Activated CD4-positive, alpha-beta T cell treated with anti-CD3 and anti-CD28 coated beads for 36 hours (primary cell): ENCODE measurements at regions not wholly inside any gene's neighbourhood (a gene's known extent, or its start where the extent isn't known, plus 50 kb on each side); places are given as distances from the start of the nearest gene placed in this dataset.

ENCODE experiments used
- ATAC-seq: fragments of 200-7000 bp; cut with Tn5 transposase; one replicate; pipeline ENCODE4 v1.10.0; 2021; ENCODE audit warnings: mild to moderate bottlenecking, moderate library complexity
- CTCF ChIA-PET: fragments of 350-600 bp; sonication (Branson Sonifier 250); formaldehyde crosslinking; loops from one replicate; lab custom pipeline; 2021; ENCODE audit warnings: antibody characterized with exemption; lab: Charles Lee
- POLR2A ChIA-PET: fragments of 350-600 bp; sonication (Branson Sonifier 250); formaldehyde crosslinking; loops from one replicate; lab custom pipeline; 2021; ENCODE audit warnings: antibody characterized with exemption, inconsistent platforms; lab: Charles Lee
- DNase-seq: peaks from one replicate; pipeline ENCODE4 v3.0.0-alpha.2; 2020
- H3K27ac Mint-ChIP-seq: one replicate; pipeline ENCODE4 v1.8.0; 2021; ENCODE audit warnings: mixed read lengths
- H3K27me3 Mint-ChIP-seq: one replicate; pipeline ENCODE4 v1.8.0; 2021; ENCODE audit warnings: mixed read lengths
- H3K36me3 Mint-ChIP-seq: one replicate; pipeline ENCODE4 v1.8.0; 2021; ENCODE audit warnings: low read depth, mixed read lengths
- H3K4me1 Mint-ChIP-seq: one replicate; pipeline ENCODE4 v1.8.0; 2021; ENCODE audit warnings: mixed read lengths
- H3K4me3 Mint-ChIP-seq: one replicate; pipeline ENCODE4 v1.8.0; 2021; ENCODE audit warnings: mild to moderate bottlenecking, moderate library complexity, mixed read lengths
- H3K9me3 Mint-ChIP-seq: one replicate; pipeline ENCODE4 v1.8.0; 2021; ENCODE audit warnings: low read depth, mixed read lengths
- intact Hi-C, 2 experiments: fragments of 100-400 bp; cut with DNase I in 1 of 2; cut with micrococcal nuclease in 1 of 2; formaldehyde crosslinking; loops; one replicate each; pipeline versions ENCODE4 v1.14.2 to v1.15.1; 2022 to 2024; cut with DNase I, micrococcal nuclease

DNA sequence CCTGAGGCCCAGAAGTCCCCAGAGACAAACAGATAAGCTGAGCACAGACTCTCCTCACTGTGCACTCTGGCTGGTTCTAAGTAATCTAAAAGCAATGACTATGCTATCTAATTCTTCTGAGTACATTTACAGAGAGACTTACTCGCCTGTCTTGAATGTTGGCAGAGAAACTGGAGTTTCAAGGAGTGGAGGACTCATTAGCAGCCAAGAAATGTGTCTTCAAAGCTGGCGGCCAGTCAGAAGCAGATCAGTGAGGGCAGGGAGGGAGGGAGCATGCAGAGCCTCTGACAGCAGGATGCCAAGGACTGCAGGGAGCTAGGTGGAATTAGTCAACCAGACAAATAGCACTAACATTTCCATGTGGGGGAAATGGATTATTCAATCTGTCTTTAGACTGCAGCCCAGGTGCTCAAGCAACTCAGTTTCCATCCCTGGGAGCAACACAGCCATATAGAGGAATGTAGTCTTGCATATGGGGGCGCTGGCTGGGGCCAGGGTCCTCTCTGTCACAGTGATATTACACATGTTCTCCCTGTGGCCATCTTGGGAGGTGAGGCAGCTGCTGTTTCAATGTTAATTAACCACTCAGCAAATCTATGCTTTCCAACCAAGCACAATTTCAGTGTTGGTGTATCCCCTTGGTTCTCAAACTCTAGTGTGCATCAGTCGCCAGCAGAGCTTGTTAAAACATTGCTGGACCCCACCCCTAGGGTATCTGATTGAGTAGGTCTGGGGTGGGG is 97.9 kb downstream of the CCNA1 start:
- DNase-seq, result no peak
- Mint-ChIP-seq H3K9me3 (no peaks in the 10 kb centered on the region), H3K4me3 (no peak overlapping the region), H3K36me3 (no peaks in the 10 kb centered on the region), H3K4me1 (no peaks in the 10 kb centered on the region), H3K27ac (no peak overlapping the region), H3K27me3 (peaks cover 4% of the 10 kb centered on the region)
- CTCF ChIA-PET, result no interaction called here
- intact Hi-C loops, result no loop called here
- no peak for ATAC-seq
- POLR2A ChIA-PET, result interaction anchor here (0.6 kb wide), 1 partner anchor 236 kb away, joined by 4 read pairs; no protein-coding TSS in a partner anchor

DNA sequence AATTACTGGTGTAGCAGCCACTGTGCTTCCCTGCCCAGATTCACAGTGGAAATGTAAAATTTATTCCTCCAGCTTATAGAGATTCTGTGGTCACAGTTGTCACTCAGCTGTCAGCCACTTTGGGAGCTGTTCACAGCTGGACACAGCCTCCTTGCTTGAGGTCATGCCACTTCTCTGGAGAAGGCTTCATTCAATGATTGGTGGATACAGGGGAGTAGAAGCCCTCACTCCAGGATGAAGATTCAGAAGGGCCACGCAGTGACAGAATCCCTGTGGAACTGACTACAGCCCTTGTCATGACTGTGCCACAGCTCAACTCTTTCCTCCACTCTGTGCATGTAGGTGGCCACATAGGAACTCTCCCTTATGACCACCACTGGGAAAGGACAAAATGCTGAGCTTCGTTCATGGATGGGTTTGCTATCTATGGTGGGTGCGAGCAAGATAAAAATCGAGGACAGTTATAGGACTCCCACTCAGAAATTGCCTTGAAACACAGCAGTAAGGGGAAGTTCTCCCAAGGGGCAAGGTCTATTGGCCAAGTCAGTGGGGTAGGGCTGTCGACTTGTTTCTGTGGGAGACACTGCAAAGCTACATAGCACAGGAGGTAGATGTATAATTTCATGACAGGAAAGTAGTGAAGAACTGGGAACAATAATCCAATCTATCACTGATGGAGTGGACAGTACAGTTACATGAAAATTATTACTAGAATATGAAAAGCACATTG is 98.7 kb downstream of the CCNA1 start:
- H3K27me3 Mint-ChIP-seq, result peaks cover 4% of the 10 kb centered on the region
- POLR2A ChIA-PET, result no interaction called here
- no peaks in the 10 kb centered on the region for H3K36me3 Mint-ChIP-seq
- no peaks in the 10 kb centered on the region for H3K9me3 Mint-ChIP-seq
- H3K27ac Mint-ChIP-seq, result no peak overlapping the region
- ATAC-seq (no peak), DNase-seq (no peak)
- no peaks in the 10 kb centered on the region for H3K4me1 Mint-ChIP-seq
- intact Hi-C loops, result no loop called here
- H3K4me3 Mint-ChIP-seq, result no peak overlapping the region
- CTCF ChIA-PET, result no interaction called here

DNA sequence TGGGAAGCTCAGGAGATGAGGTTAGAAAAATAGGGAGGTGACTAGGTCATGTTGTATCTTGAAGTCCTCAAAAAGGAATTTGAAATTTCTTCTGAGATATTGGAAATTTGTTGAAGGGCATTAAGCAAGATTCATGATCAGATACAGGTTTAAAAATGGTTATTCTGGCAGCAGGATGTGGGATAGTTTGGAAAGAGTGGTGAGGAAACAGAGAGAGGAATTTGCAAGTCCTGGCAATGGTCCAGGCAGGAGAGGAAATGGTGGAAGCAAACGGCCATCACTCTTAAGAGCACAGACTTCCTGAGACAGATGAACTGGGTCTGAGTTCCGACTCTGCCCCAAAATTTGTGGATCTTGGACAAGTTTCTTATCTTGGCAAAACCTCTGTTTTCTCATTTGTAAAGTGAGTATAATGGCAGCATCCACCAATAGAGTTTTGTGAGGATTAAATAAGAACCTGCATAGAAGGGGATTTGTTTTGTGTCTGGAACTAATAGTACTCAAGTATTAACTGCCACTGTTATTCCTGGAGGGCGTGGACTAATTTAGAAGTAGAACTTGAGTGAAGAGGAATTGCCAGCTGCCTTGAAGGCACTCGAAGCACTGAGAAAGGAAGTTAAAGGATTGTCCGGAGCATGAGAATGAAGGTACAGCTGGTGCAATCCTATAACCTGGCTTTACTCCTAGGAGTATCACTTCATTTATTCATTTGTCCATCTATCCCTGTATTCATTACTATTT is 99.6 kb downstream of the CCNA1 start:
- no peak for ATAC-seq
- intact Hi-C loops, result no loop called here
- DNase-seq, result no peak
- Mint-ChIP-seq H3K27ac (no peak overlapping the region), H3K9me3 (no peaks in the 10 kb centered on the region), H3K4me1 (no peaks in the 10 kb centered on the region), H3K36me3 (no peaks in the 10 kb centered on the region), H3K27me3 (peaks cover 4% of the 10 kb centered on the region), H3K4me3 (no peak overlapping the region)
- ChIA-PET POLR2A (no interaction called here), CTCF (no interaction called here)

DNA sequence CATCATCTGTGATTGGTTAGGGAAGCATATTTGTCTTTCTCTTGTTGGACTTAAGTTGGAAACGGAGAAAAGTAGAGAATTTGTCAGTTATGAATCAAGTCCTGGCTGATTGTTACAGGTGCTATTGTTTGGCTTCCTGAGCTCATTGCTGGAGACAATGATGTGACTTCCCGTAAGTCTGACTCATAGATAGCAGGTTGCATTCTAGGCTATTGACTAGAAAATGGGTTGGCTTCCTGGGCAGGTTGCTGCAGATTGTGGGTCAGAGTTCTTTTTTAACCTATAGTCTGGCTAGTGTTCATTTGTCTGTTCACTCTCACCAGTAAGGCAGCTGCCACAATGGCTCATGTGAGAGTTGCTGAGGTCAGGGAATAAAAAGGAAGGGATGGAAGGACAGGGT is 101.5 kb downstream of the CCNA1 start:
- no peaks in the 10 kb centered on the region for H3K9me3 Mint-ChIP-seq
- no peak overlapping the region for H3K27ac Mint-ChIP-seq
- DNase-seq (no peak), ATAC-seq (peak; percentile 47)
- H3K4me3 Mint-ChIP-seq, result no peak overlapping the region
- no peaks in the 10 kb centered on the region for H3K4me1 Mint-ChIP-seq
- peaks cover 4% of the 10 kb centered on the region for H3K27me3 Mint-ChIP-seq
- ChIA-PET CTCF (interaction anchor here (0.5 kb wide), 1 partner anchor 1156 kb away, joined by 3 read pairs; no protein-coding TSS in a partner anchor), POLR2A (no interaction called here)
- no peaks in the 10 kb centered on the region for H3K36me3 Mint-ChIP-seq
- intact Hi-C loops, result no loop called here

DNA sequence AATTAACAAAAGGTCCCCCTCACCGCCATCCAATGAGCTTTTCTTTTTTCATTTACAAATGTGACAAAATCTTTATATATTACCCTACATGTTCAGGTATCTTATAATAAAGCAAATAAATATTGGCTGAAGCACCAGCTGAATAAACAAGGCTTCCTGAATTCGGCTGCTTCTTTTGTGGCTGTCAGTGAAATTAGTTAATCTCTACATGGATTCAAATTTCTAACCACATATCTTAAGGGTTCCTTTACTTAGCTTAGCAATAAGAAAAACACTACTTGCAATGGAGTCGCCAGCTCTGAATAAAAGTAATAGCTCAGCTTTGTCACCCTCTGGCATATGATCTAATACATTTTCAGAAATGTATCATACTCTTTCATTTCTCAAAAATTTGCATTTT is 104.3 kb downstream of the CCNA1 start:
- no peak overlapping the region for H3K4me3 Mint-ChIP-seq
- H3K9me3 Mint-ChIP-seq, result peaks cover 2% of the 10 kb centered on the region
- ATAC-seq (no peak), DNase-seq (no peak)
- no peaks in the 10 kb centered on the region for H3K4me1 Mint-ChIP-seq
- H3K36me3 Mint-ChIP-seq, result no peaks in the 10 kb centered on the region
- intact Hi-C loops, result no loop called here
- CTCF ChIA-PET, result no interaction called here
- H3K27me3 Mint-ChIP-seq, result peaks cover 4% of the 10 kb centered on the region
- no peak overlapping the region for H3K27ac Mint-ChIP-seq
- POLR2A ChIA-PET, result no interaction called here

DNA sequence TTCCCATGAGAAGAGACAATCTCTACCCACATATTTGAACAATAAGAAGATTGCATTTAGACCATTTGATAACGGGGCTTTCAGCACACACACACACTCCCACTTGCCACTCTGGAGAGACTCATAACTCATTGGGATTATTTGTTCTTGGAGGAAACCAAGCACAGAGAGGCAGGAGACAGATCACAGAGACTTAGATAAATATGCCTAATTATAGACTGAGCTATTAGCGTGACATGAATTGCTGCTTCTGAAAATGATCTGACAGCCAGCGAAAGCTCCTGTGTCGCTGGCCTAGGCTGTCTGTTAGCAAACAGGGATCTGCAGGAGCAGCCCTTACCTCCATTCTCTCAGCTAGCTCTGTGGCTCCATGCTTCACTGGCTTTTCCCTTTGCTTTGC is 111.4 kb downstream of the CCNA1 start:
- no peaks in the 10 kb centered on the region for H3K4me1 Mint-ChIP-seq
- ChIA-PET CTCF (no interaction called here), POLR2A (no interaction called here)
- H3K4me3 Mint-ChIP-seq, result no peak overlapping the region
- no peak for DNase-seq
- peaks cover 3% of the 10 kb centered on the region for H3K27me3 Mint-ChIP-seq
- no peak for ATAC-seq
- H3K27ac Mint-ChIP-seq, result no peak overlapping the region
- H3K36me3 Mint-ChIP-seq, result no peaks in the 10 kb centered on the region
- intact Hi-C loops, result no loop called here
- H3K9me3 Mint-ChIP-seq, result peaks cover 2% of the 10 kb centered on the region

DNA sequence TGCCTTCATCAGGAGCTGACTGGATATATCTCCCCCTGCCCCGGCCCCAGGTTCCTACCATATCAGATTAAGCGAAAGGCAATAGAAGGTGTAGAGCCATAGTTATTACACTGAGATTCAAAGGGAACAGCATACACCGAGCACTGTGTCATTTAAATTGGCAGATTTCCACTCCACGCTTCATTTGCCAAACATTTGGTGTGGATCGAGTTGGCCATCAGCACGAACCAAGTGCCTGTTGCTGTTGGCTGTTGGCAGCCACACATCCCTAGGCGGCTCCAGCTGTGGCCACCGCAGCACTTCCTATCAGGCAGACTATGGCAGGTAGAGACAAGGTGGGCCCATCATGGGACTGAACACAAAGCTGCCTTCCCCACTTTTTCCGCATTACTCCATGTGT is 115.8 kb downstream of the CCNA1 start:
- ATAC-seq (no peak), DNase-seq (no peak)
- Mint-ChIP-seq H3K4me1 (no peaks in the 10 kb centered on the region), H3K27ac (no peak overlapping the region), H3K27me3 (peaks cover 3% of the 10 kb centered on the region), H3K36me3 (no peaks in the 10 kb centered on the region), H3K4me3 (no peak overlapping the region), H3K9me3 (no peaks in the 10 kb centered on the region)
- POLR2A ChIA-PET, result no interaction called here
- CTCF ChIA-PET, result no interaction called here
- intact Hi-C loops, result no loop called here

DNA sequence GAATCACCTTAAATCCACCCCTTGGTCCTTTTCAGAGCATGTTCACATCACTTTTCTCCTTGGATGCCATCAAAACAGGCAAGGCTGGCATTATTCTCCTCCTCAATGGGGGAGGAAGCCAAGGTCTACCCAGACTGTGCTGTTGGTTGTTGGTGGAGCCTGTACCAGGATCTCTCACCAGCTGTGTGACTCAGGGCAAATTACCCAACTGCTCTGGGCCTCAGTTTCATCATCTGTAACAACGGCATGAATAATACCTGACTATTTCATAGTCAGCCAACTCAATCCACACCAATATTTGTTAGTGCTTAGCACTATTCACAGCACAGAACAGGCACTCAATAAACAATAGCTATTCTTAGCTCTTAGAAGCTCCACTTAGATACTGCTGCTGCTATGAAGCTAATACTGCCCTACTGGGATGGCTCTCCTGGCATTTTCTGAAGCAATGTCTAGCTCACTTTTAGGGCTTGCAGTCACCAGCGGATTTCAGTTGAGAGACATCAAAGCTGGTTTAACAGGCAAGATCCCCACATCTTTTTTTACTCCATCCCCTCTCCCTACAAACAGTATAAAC is 116.9 kb downstream of the CCNA1 start:
- Mint-ChIP-seq H3K27ac (no peak overlapping the region), H3K4me1 (no peaks in the 10 kb centered on the region), H3K27me3 (peaks cover 2% of the 10 kb centered on the region), H3K4me3 (no peak overlapping the region), H3K36me3 (no peaks in the 10 kb centered on the region), H3K9me3 (no peaks in the 10 kb centered on the region)
- DNase-seq (no peak), ATAC-seq (no peak)
- intact Hi-C loops, result no loop called here
- CTCF ChIA-PET, result no interaction called here
- POLR2A ChIA-PET, result no interaction called here

DNA sequence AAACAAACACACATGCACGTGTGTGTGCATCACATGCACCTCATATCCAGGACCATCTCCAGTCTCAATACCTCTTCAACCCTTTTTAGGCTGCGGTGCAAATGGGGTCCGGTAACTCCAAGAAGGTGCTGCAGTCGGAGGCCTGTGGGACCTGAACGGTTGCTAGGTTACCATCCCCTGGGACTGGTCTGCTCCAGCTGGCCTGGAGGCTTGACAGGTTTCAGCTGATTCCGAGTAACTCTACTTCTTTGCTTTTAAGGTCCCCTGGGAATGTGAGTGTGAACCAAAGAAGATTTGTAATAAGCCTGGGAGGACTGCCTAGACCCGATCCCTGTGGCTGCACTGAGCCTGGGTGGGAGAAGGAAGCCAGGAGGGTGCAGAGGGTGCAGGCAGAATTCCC is 117.5 kb downstream of the CCNA1 start:
- CTCF ChIA-PET, result no interaction called here
- no peaks in the 10 kb centered on the region for H3K9me3 Mint-ChIP-seq

DNA sequence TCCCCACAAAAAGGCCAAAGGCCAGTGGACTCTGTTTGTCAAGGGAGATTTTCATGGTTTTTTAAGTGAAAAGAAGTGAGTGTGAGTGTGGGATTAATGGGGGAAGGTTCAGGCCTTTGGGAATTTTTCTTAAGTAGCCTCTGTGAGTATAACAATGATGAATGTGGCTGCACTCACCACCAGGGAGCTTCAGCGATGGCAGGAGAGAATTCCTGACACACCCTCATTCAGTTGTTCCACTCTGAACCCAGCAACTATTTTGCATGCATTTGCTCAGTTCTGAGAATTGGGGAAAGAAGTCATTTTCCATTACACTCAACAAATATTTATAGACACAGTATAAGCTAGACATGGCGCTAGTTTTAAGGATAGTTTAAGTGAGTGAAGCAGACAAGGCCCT is 117.9 kb downstream of the CCNA1 start:
- no peak overlapping the region for H3K27ac Mint-ChIP-seq
- intact Hi-C loops, result no loop called here
- POLR2A ChIA-PET, result no interaction called here
- H3K27me3 Mint-ChIP-seq, result peaks cover 2% of the 10 kb centered on the region
- DNase-seq (no peak), ATAC-seq (no peak)
- CTCF ChIA-PET, result no interaction called here
- no peaks in the 10 kb centered on the region for H3K4me1 Mint-ChIP-seq
- no peak overlapping the region for H3K4me3 Mint-ChIP-seq
- no peaks in the 10 kb centered on the region for H3K9me3 Mint-ChIP-seq
- no peaks in the 10 kb centered on the region for H3K36me3 Mint-ChIP-seq

More for the DNA sequence above, 117.5 kb downstream of the CCNA1 start:
- H3K27me3 Mint-ChIP-seq, result peaks cover 2% of the 10 kb centered on the region
- no peak for ATAC-seq
- no peak overlapping the region for H3K27ac Mint-ChIP-seq
- DNase-seq, result no peak
- no peak overlapping the region for H3K4me3 Mint-ChIP-seq
- intact Hi-C loops, result no loop called here
- no peaks in the 10 kb centered on the region for H3K4me1 Mint-ChIP-seq
- no peaks in the 10 kb centered on the region for H3K36me3 Mint-ChIP-seq
- POLR2A ChIA-PET, result no interaction called here

DNA sequence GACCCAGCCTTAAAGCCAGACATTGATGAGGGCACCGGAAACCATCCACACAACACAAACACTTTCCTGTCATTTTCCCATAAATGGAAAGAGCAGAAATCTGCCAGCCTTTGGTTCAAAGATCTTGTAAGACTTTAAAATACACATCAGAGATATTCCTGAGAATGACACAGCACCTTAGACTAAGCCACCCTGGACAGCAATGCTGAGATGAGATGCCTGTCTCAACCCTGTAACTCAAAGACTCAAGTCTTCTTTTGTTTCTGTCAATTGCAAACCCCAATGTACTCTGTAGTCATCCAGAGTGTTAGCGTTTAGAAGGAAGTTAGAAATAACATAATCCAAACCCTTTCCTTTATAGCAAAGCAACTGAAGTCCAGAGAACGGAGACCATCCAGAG is 119.2 kb downstream of the CCNA1 start:
- H3K27me3 Mint-ChIP-seq, result peaks cover 2% of the 10 kb centered on the region
- no peaks in the 10 kb centered on the region for H3K4me1 Mint-ChIP-seq
- no peaks in the 10 kb centered on the region for H3K9me3 Mint-ChIP-seq
- H3K27ac Mint-ChIP-seq, result no peak overlapping the region
- no peaks in the 10 kb centered on the region for H3K36me3 Mint-ChIP-seq
- DNase-seq, result no peak
- no peak overlapping the region for H3K4me3 Mint-ChIP-seq
- POLR2A ChIA-PET, result no interaction called here
- no peak for ATAC-seq
- CTCF ChIA-PET, result no interaction called here
- intact Hi-C loops, result no loop called here
